H4 (cell line): ENCODE measurements at regions not wholly inside any gene's neighbourhood (a gene's known extent, or its start where the extent isn't known, plus 50 kb on each side); places are given as distances from the start of the nearest gene placed in this dataset.

Experiments used
- DNase-seq: peaks from one replicate; pipeline ENCODE4 v3.0.0-alpha.2; 2015; ENCODE audit warnings: low spot score

GRCh38 chr11:134625151-134625550 lies 213.1 kb upstream of the B3GAT1 start:
- DNase-seq, result no peak

- no peak for DNase-seq
Measured at GRCh38 chr11:134624166-134624920, 212.3 kb upstream of the B3GAT1 start.

GRCh38 chr11:134623711-134624110 lies 211.7 kb upstream of the B3GAT1 start:
- DNase-seq, result no peak

- DNase-seq, result no peak
Measured at GRCh38 chr11:134622458-134622857, 210.4 kb upstream of the B3GAT1 start.

GRCh38 chr11:134617360-134617759 lies 205.3 kb upstream of the B3GAT1 start:
- no peak for DNase-seq

GRCh38 chr11:134616038-134616437 lies 204.0 kb upstream of the B3GAT1 start:
- no peak for DNase-seq

- DNase-seq, result no peak
Measured at GRCh38 chr11:134615041-134615615, 203.1 kb upstream of the B3GAT1 start.

GRCh38 chr11:134614141-134614540 lies 202.1 kb upstream of the B3GAT1 start:
- DNase-seq, result no peak

GRCh38 chr11:134613646-134614045 lies 201.6 kb upstream of the B3GAT1 start:
- no peak for DNase-seq

GRCh38 chr11:134612140-134613030 lies 200.3 kb upstream of the B3GAT1 start:
- no peak for DNase-seq

GRCh38 chr11:134611537-134611936 lies 199.5 kb upstream of the B3GAT1 start:
- no peak for DNase-seq

GRCh38 chr11:134610116-134610910 lies 198.3 kb upstream of the B3GAT1 start:
- no peak for DNase-seq

GRCh38 chr11:134609361-134610115 lies 197.5 kb upstream of the B3GAT1 start:
- no peak for DNase-seq

- DNase-seq, result no peak
Measured at GRCh38 chr11:134607963-134608750, 196.1 kb upstream of the B3GAT1 start.

GRCh38 chr11:134606251-134606650 lies 194.2 kb upstream of the B3GAT1 start:
- no peak for DNase-seq

- no peak for DNase-seq
Measured at GRCh38 chr11:134604886-134605285, 192.8 kb upstream of the B3GAT1 start.

GRCh38 chr11:134599299-134599771 lies 187.3 kb upstream of the B3GAT1 start:
- no peak for DNase-seq

GRCh38 chr11:134598368-134598767 lies 186.3 kb upstream of the B3GAT1 start:
- no peak for DNase-seq

GRCh38 chr11:134597452-134597851 lies 185.4 kb upstream of the B3GAT1 start:
- no peak for DNase-seq

GRCh38 chr11:134596404-134596803 lies 184.4 kb upstream of the B3GAT1 start:
- no peak for DNase-seq
